ENCODE measurements at regions not wholly inside any gene's neighbourhood (a gene's known extent, or its start where the extent isn't known, plus 50 kb on each side); places are given as distances from the start of the nearest gene placed in this dataset.

DNA sequence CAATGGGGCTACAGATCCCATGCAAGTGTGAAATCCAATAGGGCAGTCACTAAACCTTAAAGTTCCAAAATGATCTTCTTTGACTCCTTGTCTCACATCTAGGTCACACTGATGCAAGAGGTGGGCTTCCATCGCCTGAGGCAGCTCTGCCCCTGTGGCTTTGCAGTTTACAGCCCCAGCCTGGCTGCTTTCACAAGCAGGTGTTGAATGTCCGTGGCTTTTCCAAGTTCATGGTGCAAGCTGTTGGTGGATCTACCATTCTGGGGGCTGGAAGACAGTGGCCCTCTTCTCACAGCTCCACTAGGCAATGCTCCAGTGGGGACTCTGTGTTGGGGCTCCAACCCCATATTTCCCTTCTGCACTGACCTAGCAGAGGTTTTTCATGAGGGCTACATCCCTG lies 68.5 kb upstream of the PRR20G start:
- 93% methylated on average over 2 of the region's 2 CpGs for WGBS (ENCODE audit: insufficient coverage)
- Histone ChIP-seq H3K4me3 (ENCODE audit: control insufficient read depth in 1 of 7, extremely low read depth in 1 of 7, insufficient read depth in 4 of 7, low read depth in 2 of 7, low read length in 6 of 7) (no peak overlapping the region), H3K9me3 (ENCODE audit: control extremely low read depth in 1 of 5, control insufficient read depth in 4 of 5, insufficient read depth in 2 of 5, low read depth in 1 of 5, low read length in 4 of 5) (peaks cover 0 to 15% (median 2%) of the 10 kb centered on the region in 5 experiments), H3K4me1 (ENCODE audit: control extremely low read depth in 1 of 4, control insufficient read depth in 4 of 4, insufficient read depth in 4 of 4, low read length in 3 of 4) (no peaks in the 10 kb centered on the region), H3K36me3 (ENCODE audit: control insufficient read depth in 4 of 4, insufficient read depth in 4 of 4, low read length in 3 of 4) (no peaks in the 10 kb centered on the region), H3K27ac (ENCODE audit: insufficient read depth in 1 of 2, low read depth in 1 of 2, low read length in 2 of 2, poor library complexity in 1 of 2, severe bottlenecking in 2 of 2) (no peak overlapping the region), H3K27me3 (replicated peaks in 2 of 5; ENCODE audit: control insufficient read depth in 4 of 5, insufficient read depth in 5 of 5, low read length in 4 of 5) (peaks cover 2 to 22% (median 7%) of the 10 kb centered on the region in 5 experiments)
- DNase-seq, result no peak
- ChIA-PET CTCF (no interaction called here), POLR2A (no interaction called here)

DNA sequence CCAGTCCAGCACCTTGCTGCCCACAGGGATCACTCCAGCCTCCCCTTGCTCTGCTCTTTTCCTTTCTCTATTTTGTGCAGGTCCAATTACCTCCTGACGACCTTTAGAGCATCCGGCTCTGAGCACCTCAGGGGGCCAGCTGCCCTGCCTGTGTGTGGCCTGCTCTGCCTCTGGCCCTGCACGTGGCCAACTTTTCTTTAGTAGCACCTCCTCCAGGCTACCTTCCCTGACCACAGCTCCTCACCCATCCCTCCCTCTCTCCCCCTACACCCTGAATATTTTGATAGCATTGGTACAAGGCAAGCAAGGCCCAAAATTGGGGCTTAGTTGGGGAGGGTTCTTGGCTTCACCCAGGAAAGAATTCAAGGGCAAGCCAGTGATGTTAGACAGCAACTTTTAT lies 66.9 kb upstream of the PRR20G start:
- peaks cover 0 to 15% (median 2%) of the 10 kb centered on the region in 5 experiments for H3K9me3 ChIP-seq (ENCODE audit: control extremely low read depth in 1 of 5, control insufficient read depth in 4 of 5, insufficient read depth in 2 of 5, low read depth in 1 of 5, low read length in 4 of 5)
- CTCF ChIA-PET, result no interaction called here
- peaks cover 2 to 38% (median 12%) of the 10 kb centered on the region in 5 experiments for H3K27me3 ChIP-seq (replicated peaks in 2 of 5; ENCODE audit: control insufficient read depth in 4 of 5, insufficient read depth in 5 of 5, low read length in 4 of 5)
- H3K36me3 ChIP-seq (ENCODE audit: control insufficient read depth in 4 of 4, insufficient read depth in 4 of 4, low read length in 3 of 4), result no peaks in the 10 kb centered on the region
- H3K4me3 ChIP-seq (ENCODE audit: control insufficient read depth in 1 of 7, extremely low read depth in 1 of 7, insufficient read depth in 4 of 7, low read depth in 2 of 7, low read length in 6 of 7), result no peak overlapping the region
- WGBS (ENCODE audit: insufficient coverage), result 92% methylated on average over 2 of the region's 3 CpGs
- no peak overlapping the region for H3K27ac ChIP-seq (ENCODE audit: insufficient read depth in 1 of 2, low read depth in 1 of 2, low read length in 2 of 2, poor library complexity in 1 of 2, severe bottlenecking in 2 of 2)
- no peak for DNase-seq
- POLR2A ChIA-PET, result no interaction called here
- H3K4me1 ChIP-seq (ENCODE audit: control extremely low read depth in 1 of 4, control insufficient read depth in 4 of 4, insufficient read depth in 4 of 4, low read length in 3 of 4), result no peaks in the 10 kb centered on the region

DNA sequence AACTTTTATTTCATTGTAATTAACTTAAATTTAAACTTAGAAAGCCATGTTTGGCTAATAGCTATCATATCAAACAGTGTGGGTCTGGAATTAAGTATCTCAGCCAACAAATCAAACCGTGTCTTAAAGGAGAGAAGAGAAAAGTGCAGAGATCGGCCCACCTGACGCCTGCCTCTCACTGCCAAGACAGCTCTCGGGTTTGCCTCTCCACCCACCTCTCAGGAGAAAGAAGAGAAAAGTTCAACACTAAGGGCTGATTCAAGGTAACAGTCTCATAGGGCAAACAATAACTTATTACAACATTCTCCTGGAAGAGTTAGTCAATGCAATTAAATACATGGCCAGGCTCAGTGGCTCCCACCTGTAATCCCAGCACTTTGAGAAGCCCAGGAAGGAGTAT lies 64.8 kb upstream of the PRR20G start:
- no peaks in the 10 kb centered on the region for H3K36me3 ChIP-seq (ENCODE audit: control insufficient read depth in 4 of 4, insufficient read depth in 4 of 4, low read length in 3 of 4)
- no peaks in the 10 kb centered on the region for H3K4me1 ChIP-seq (ENCODE audit: control extremely low read depth in 1 of 4, control insufficient read depth in 4 of 4, insufficient read depth in 4 of 4, low read length in 3 of 4)
- no CpG with 5 or more reads among the region's 4 CpGs for WGBS (ENCODE audit: insufficient coverage)
- ChIA-PET POLR2A (no interaction called here), CTCF (no interaction called here)
- no peak for DNase-seq
- H3K4me3 ChIP-seq (ENCODE audit: control insufficient read depth in 1 of 7, extremely low read depth in 1 of 7, insufficient read depth in 4 of 7, low read depth in 2 of 7, low read length in 6 of 7), result no peak overlapping the region
- peaks cover 0 to 17% (median 2%) of the 10 kb centered on the region in 5 experiments for H3K9me3 ChIP-seq (ENCODE audit: control extremely low read depth in 1 of 5, control insufficient read depth in 4 of 5, insufficient read depth in 2 of 5, low read depth in 1 of 5, low read length in 4 of 5)
- H3K27ac ChIP-seq (ENCODE audit: insufficient read depth in 1 of 2, low read depth in 1 of 2, low read length in 2 of 2, poor library complexity in 1 of 2, severe bottlenecking in 2 of 2), result no peak overlapping the region
- H3K27me3 ChIP-seq (replicated peaks in 2 of 5; ENCODE audit: control insufficient read depth in 4 of 5, insufficient read depth in 5 of 5, low read length in 4 of 5), result peaks cover 2 to 45% (median 12%) of the 10 kb centered on the region in 5 experiments

DNA sequence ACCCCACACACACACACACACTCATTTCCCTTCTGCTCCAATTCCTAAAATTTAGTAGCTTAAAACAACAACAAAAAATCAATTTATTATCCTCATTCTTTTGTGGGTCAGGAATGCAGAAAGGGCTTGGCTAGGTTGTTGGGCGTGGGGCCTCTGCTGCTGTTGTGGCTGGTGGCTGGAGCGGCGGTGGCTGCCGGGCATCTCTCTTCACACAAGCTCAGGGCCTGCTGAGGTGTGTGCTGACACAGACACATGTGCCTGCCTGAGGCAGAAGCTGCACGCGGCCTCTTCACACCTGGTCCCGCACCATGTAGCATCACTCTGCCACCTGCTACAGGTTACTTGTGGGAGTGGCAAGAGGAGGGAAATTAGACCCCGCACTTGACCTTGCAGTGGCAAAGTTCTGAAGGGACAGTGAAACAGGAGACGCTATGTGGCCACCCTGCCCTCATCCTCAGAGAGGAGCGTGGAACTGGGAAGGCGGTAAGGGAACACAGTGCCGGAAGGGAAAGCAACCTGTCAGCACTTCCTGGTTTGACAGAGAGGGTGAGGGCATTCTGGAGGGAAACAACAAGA lies 64.0 kb upstream of the PRR20G start:
- CTCF ChIA-PET, result interaction anchor here (0.9 kb wide), 1 partner anchor 23 kb away, joined by 3 read pairs; no protein-coding TSS in a partner anchor
- H3K27ac ChIP-seq (ENCODE audit: insufficient read depth in 1 of 2, low read depth in 1 of 2, low read length in 2 of 2, poor library complexity in 1 of 2, severe bottlenecking in 2 of 2), result no peak overlapping the region
- no peaks in the 10 kb centered on the region for H3K36me3 ChIP-seq (ENCODE audit: control insufficient read depth in 4 of 4, insufficient read depth in 4 of 4, low read length in 3 of 4)
- H3K4me1 ChIP-seq (ENCODE audit: control extremely low read depth in 1 of 4, control insufficient read depth in 4 of 4, insufficient read depth in 4 of 4, low read length in 3 of 4), result no peaks in the 10 kb centered on the region
- POLR2A ChIA-PET, result no interaction called here
- 67% methylated on average over 11 of the region's 12 CpGs for WGBS (ENCODE audit: insufficient coverage)
- DNase-seq, result no peak
- peaks cover 0 to 18% (median 2%) of the 10 kb centered on the region in 5 experiments for H3K9me3 ChIP-seq (ENCODE audit: control extremely low read depth in 1 of 5, control insufficient read depth in 4 of 5, insufficient read depth in 2 of 5, low read depth in 1 of 5, low read length in 4 of 5)
- no peak overlapping the region for H3K4me3 ChIP-seq (ENCODE audit: control insufficient read depth in 1 of 7, extremely low read depth in 1 of 7, insufficient read depth in 4 of 7, low read depth in 2 of 7, low read length in 6 of 7)
- H3K27me3 ChIP-seq (replicated peaks in 2 of 5; ENCODE audit: control insufficient read depth in 4 of 5, insufficient read depth in 5 of 5, low read length in 4 of 5), result peaks cover 2 to 52% (median 12%) of the 10 kb centered on the region in 5 experiments

DNA sequence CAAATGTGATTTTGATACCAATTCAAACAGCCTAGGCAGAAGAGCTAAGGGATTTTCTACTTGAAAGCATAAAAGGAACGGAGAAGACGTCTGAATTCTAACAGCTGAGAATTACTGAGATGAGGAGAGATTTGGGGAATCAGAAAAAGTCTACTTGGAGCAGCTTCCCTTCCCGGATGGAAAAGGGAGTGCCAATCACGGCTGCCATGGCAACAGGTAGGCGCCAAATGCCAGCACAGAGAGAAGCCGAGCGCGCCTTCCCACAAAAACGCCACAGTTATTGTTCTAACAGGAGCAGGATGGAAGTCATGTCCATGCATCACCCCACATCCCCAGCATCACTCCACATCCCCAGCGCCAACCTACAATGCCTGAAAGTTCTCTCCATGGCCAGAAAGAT lies 63.5 kb upstream of the PRR20G start:
- no peak for DNase-seq
- peaks cover 2 to 52% (median 12%) of the 10 kb centered on the region in 5 experiments for H3K27me3 ChIP-seq (replicated peaks in 2 of 5; ENCODE audit: control insufficient read depth in 4 of 5, insufficient read depth in 5 of 5, low read length in 4 of 5)
- WGBS (ENCODE audit: insufficient coverage), result 60% methylated on average over 4 of the region's 10 CpGs
- no peaks in the 10 kb centered on the region for H3K4me1 ChIP-seq (ENCODE audit: control extremely low read depth in 1 of 4, control insufficient read depth in 4 of 4, insufficient read depth in 4 of 4, low read length in 3 of 4)
- ChIA-PET CTCF (interaction anchor here (0.9 kb wide), 1 partner anchor 23 kb away, joined by 3 read pairs; no protein-coding TSS in a partner anchor), POLR2A (no interaction called here)
- H3K27ac ChIP-seq (ENCODE audit: insufficient read depth in 1 of 2, low read depth in 1 of 2, low read length in 2 of 2, poor library complexity in 1 of 2, severe bottlenecking in 2 of 2), result no peak overlapping the region
- H3K4me3 ChIP-seq (ENCODE audit: control insufficient read depth in 1 of 7, extremely low read depth in 1 of 7, insufficient read depth in 4 of 7, low read depth in 2 of 7, low read length in 6 of 7), result no peak overlapping the region
- peaks cover 0 to 14% (median 0%) of the 10 kb centered on the region in 5 experiments for H3K9me3 ChIP-seq (ENCODE audit: control extremely low read depth in 1 of 5, control insufficient read depth in 4 of 5, insufficient read depth in 2 of 5, low read depth in 1 of 5, low read length in 4 of 5)
- no peaks in the 10 kb centered on the region for H3K36me3 ChIP-seq (ENCODE audit: control insufficient read depth in 4 of 4, insufficient read depth in 4 of 4, low read length in 3 of 4)

DNA sequence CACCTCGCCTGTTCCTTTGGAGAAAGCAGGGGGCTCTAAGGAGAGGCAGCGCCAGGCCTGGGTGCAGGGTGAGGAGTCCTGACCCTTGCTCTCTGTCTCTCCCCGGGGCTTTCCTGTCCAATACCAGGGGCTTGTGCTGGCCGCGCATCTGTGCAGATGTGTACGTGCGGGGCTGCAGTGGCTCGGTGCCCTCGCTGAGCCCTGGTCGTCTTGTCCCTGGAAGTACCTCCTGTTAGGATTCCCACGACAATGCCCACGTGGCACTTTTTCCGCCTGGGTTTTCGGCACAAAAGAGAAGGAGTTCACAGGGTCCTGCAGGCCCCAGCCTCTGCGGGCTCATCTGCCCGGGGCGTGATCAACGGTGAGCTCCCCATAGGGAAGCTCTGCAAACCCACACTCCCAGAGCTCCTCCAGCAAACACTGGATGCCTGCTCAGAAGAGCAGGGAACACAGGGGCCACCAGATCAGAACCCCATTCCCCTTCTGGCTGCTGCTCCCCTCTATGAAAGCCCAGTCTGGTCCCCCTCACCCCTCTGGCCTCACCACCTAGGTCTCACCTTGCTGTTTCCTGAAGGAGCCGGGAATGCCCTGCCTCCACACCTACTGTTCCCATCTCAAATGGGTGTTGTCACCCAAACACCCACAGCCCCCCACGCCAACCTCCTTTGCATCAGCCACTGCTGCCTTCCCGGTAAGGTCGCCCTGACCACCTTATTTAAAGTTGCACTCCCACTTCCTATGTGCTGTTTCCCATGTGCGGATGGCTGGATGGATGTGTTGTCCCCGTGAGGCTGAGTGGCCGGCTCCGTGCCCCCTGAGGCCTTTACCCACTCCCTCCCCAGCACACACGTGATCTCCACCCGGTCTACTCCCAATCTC lies 62.6 kb upstream of the PRR20G start:
- Histone ChIP-seq H3K27me3 (replicated peaks in 2 of 5; ENCODE audit: control insufficient read depth in 4 of 5, insufficient read depth in 5 of 5, low read length in 4 of 5) (peaks cover 2 to 55% (median 12%) of the 10 kb centered on the region in 5 experiments), H3K4me1 (ENCODE audit: control extremely low read depth in 1 of 4, control insufficient read depth in 4 of 4, insufficient read depth in 4 of 4, low read length in 3 of 4) (no peaks in the 10 kb centered on the region), H3K9me3 (ENCODE audit: control extremely low read depth in 1 of 5, control insufficient read depth in 4 of 5, insufficient read depth in 2 of 5, low read depth in 1 of 5, low read length in 4 of 5) (peaks cover 0 to 9% (median 0%) of the 10 kb centered on the region in 5 experiments), H3K4me3 (ENCODE audit: control insufficient read depth in 1 of 7, extremely low read depth in 1 of 7, insufficient read depth in 4 of 7, low read depth in 2 of 7, low read length in 6 of 7) (no peak overlapping the region), H3K27ac (ENCODE audit: insufficient read depth in 1 of 2, low read depth in 1 of 2, low read length in 2 of 2, poor library complexity in 1 of 2, severe bottlenecking in 2 of 2) (no peak overlapping the region), H3K36me3 (ENCODE audit: control insufficient read depth in 4 of 4, insufficient read depth in 4 of 4, low read length in 3 of 4) (no peaks in the 10 kb centered on the region)
- POLR2A ChIA-PET, result no interaction called here
- CTCF ChIA-PET, result no interaction called here
- DNase-seq, result no peak
- 69% methylated on average over 24 of the region's 28 CpGs for WGBS (ENCODE audit: insufficient coverage)

DNA sequence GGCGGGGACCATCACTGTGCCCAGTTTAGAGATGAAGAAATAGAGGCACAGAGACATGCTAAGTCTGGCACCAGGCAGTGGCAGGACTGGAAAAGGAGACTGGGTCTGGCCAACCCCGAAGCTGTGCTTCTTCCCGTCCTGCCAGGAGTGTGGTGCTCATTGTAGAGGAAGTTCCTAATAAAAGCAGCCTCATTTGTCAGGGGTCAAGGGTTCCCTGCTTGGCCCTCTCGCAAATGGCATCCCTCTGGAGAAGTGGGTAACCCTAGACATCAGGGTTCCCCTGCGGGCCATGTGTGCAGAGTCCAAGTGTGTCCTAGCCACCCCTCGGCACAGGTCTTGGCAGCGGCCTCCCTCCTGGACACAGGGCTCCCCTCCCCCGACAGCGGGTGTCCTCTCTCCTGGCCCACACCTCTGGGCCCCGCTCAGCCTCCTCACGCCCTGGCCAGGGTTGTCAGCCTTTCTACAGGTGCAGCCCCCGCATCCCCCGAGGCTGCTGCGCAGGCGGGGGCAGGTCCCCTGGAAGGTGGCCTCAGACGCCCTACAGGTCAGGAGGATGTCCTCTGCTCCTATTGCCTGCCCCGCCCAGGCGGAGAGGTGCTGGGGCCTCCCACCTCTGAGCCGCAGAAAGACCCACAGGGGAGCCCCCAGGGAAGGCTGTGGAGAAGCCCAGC lies 61.8 kb upstream of the PRR20G start:
- WGBS (ENCODE audit: insufficient coverage), result 79% methylated on average over 18 of the region's 19 CpGs
- H3K4me3 ChIP-seq (ENCODE audit: control insufficient read depth in 1 of 7, extremely low read depth in 1 of 7, insufficient read depth in 4 of 7, low read depth in 2 of 7, low read length in 6 of 7), result no peak overlapping the region
- no peak for DNase-seq
- H3K9me3 ChIP-seq (ENCODE audit: control extremely low read depth in 1 of 5, control insufficient read depth in 4 of 5, insufficient read depth in 2 of 5, low read depth in 1 of 5, low read length in 4 of 5), result peaks cover 0 to 6% (median 0%) of the 10 kb centered on the region in 5 experiments
- ChIA-PET POLR2A (no interaction called here), CTCF (no interaction called here)
- no peak overlapping the region for H3K27ac ChIP-seq (ENCODE audit: insufficient read depth in 1 of 2, low read depth in 1 of 2, low read length in 2 of 2, poor library complexity in 1 of 2, severe bottlenecking in 2 of 2)
- no peaks in the 10 kb centered on the region for H3K36me3 ChIP-seq (ENCODE audit: control insufficient read depth in 4 of 4, insufficient read depth in 4 of 4, low read length in 3 of 4)
- no peaks in the 10 kb centered on the region for H3K4me1 ChIP-seq (ENCODE audit: control extremely low read depth in 1 of 4, control insufficient read depth in 4 of 4, insufficient read depth in 4 of 4, low read length in 3 of 4)
- H3K27me3 ChIP-seq (replicated peaks in 2 of 5; ENCODE audit: control insufficient read depth in 4 of 5, insufficient read depth in 5 of 5, low read length in 4 of 5), result peaks cover 2 to 55% (median 9%) of the 10 kb centered on the region in 5 experiments

All from common myeloid progenitor, CD34-positive (primary cell).